ENCODE measurements at regions not wholly inside any gene's neighbourhood (a gene's known extent, or its start where the extent isn't known, plus 50 kb on each side); places are given as distances from the start of the nearest gene placed in this dataset.

DNA sequence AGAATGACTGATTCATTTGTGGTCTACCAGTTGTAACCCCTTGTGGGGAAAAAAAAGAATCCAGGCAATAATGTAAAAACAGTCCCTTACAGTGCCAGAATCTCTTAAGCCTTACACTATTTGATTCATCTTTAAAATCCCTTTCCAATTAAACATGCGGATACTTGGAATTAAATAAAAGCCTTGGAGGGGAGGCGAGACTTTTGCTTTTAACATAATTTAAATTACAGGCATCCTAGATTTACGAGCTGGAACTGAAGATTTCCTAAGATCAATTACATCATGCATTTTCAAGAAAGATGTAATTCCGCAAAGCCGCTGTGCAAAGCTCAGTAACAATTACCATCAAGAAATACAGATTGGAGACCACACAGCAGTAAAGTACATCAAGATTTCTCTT is 370.2 kb downstream of the MTRR start:
- no peak for ATAC-seq
- intact Hi-C loops (cut with micrococcal nuclease) = no loop called here
- H3K9ac ChIP-seq (ENCODE audit: low read length) = no peak overlapping the region
- H3K4me1 ChIP-seq (ENCODE audit: control insufficient read depth in 1 of 2, insufficient read depth in 2 of 2, low read length in 2 of 2) = no peaks in the 10 kb centered on the region
- no peaks in the 10 kb centered on the region for H3K27me3 ChIP-seq (ENCODE audit: insufficient read depth, low read length)
- H3K9me2 ChIP-seq (ENCODE audit: insufficient read depth) = no peaks in the 10 kb centered on the region
- H3K27ac ChIP-seq (ENCODE audit: low read depth, low read length) = no peak overlapping the region
- BruUV-seq (replicated peaks) = no TSS peak
- H3K79me2 ChIP-seq (ENCODE audit: insufficient read depth, low read length) = no peaks in the 10 kb centered on the region
- ChIA-PET POLR2A (no interaction called here), RAD21 (ENCODE audit: low non-redundant PET in 1 of 2, low total read pairs in 2 of 2, uncharacterized antibody in 2 of 2, unreplicated experiment in 2 of 2) (no interaction called here), CTCF (no interaction called here)
- no peak for DNase-seq (ENCODE audit: low read depth, low spot score)
- peaks cover 8 to 18% of the 10 kb centered on the region in 2 experiments; a peak in 2 of 4 replicates for H3K9me3 ChIP-seq (ENCODE audit: control insufficient read depth in 1 of 2, insufficient read depth in 1 of 2, low read depth in 1 of 2, low read length in 2 of 2)
- no peaks in the 10 kb centered on the region for H3K36me3 ChIP-seq (ENCODE audit: control insufficient read depth in 1 of 2, insufficient read depth in 2 of 2, low read length in 2 of 2)
- H2AFZ ChIP-seq (ENCODE audit: low read depth, low read length, poor library complexity, severe bottlenecking) = no peak overlapping the region
- H3K4me3 ChIP-seq (replicated peaks in 1 of 2; ENCODE audit: low read depth in 1 of 2, low read length in 2 of 2) = no peak overlapping the region
- H3K4me2 ChIP-seq (ENCODE audit: low read length) = no peak overlapping the region
- no peaks in the 10 kb centered on the region for H4K20me1 ChIP-seq (ENCODE audit: insufficient read depth)
- TF ChIP-seq YY1 (IDR thresholded peaks at IDR 0.05; ENCODE audit: extremely low read depth, insufficient replicate concordance, low read depth, low read length) (no peak), REST (IDR thresholded peaks at IDR 0.05; ENCODE audit: low read depth) (no peak), ATF3 (IDR thresholded peaks at IDR 0.05) (no peak)

GRCh38 chr5:8239646-8240045 is 370.7 kb downstream of the MTRR start:
- ChIA-PET RAD21 (ENCODE audit: low non-redundant PET in 1 of 2, low total read pairs in 2 of 2, uncharacterized antibody in 2 of 2, unreplicated experiment in 2 of 2) (no interaction called here), CTCF (no interaction called here), POLR2A (no interaction called here)
- H3K9ac ChIP-seq (ENCODE audit: low read length) = no peak overlapping the region
- ATAC-seq (no peak), DNase-seq (ENCODE audit: low read depth, low spot score) (no peak)
- intact Hi-C loops (cut with micrococcal nuclease) = no loop called here
- no peak for TF ChIP-seq POLR2A (IDR thresholded peaks at IDR 0.05; ENCODE audit: borderline replicate concordance, extremely low read depth, insufficient read depth, insufficient read length)
- TF ChIP-seq ATF3 (IDR thresholded peaks at IDR 0.05) = no peak
- TF ChIP-seq TCF7L2 (IDR thresholded peaks at IDR 0.05; ENCODE audit: borderline replicate concordance, extremely low read depth, insufficient read depth, insufficient read length) = no peak
- H3K79me2 ChIP-seq (ENCODE audit: insufficient read depth, low read length) = no peaks in the 10 kb centered on the region
- H3K36me3 ChIP-seq (ENCODE audit: control insufficient read depth in 1 of 2, insufficient read depth in 2 of 2, low read length in 2 of 2) = no peaks in the 10 kb centered on the region
- no peaks in the 10 kb centered on the region for H3K4me1 ChIP-seq (ENCODE audit: control insufficient read depth in 1 of 2, insufficient read depth in 2 of 2, low read length in 2 of 2)
- H3K9me3 ChIP-seq (ENCODE audit: control insufficient read depth in 1 of 2, insufficient read depth in 1 of 2, low read depth in 1 of 2, low read length in 2 of 2) = peaks cover 8 to 18% of the 10 kb centered on the region in 2 experiments; a peak in 2 of 4 replicates
- no peak overlapping the region for H3K4me2 ChIP-seq (ENCODE audit: low read length)
- no TSS peak for BruUV-seq (replicated peaks)
- H3K27me3 ChIP-seq (ENCODE audit: insufficient read depth, low read length) = no peaks in the 10 kb centered on the region
- no peak overlapping the region for H2AFZ ChIP-seq (ENCODE audit: low read depth, low read length, poor library complexity, severe bottlenecking)
- no peaks in the 10 kb centered on the region for H3K9me2 ChIP-seq (ENCODE audit: insufficient read depth)
- H3K27ac ChIP-seq (ENCODE audit: low read depth, low read length) = no peak overlapping the region
- no peak overlapping the region for H3K4me3 ChIP-seq (replicated peaks in 1 of 2; ENCODE audit: low read depth in 1 of 2, low read length in 2 of 2)
- H4K20me1 ChIP-seq (ENCODE audit: insufficient read depth) = no peaks in the 10 kb centered on the region
